WTC11 (cell line): ENCODE measurements at regions not wholly inside any gene's neighbourhood (a gene's known extent, or its start where the extent isn't known, plus 50 kb on each side); places are given as distances from the start of the nearest gene placed in this dataset.

Source experiments
- ATAC-seq: fragments of 200-7000 bp; cut with Tn5 transposase; 2 replicates; pipeline ENCODE4 v1.10.0; 2021; ENCODE audit warnings: mild to moderate bottlenecking, moderate library complexity
- CTCF ChIA-PET: fragments of 300-600 bp; sonication (Branson Sonifier 250); formaldehyde crosslinking; loops from one replicate; lab custom pipeline; 2021; ENCODE audit warnings: antibody characterized with exemption; lab: Charles Lee
- POLR2A ChIA-PET: fragments of 350-600 bp; sonication (Branson Sonifier 250); formaldehyde crosslinking; loops from one replicate; lab custom pipeline; 2021; ENCODE audit warnings: antibody characterized with exemption; lab: Charles Lee
- DNase-seq: peaks from one replicate; pipeline ENCODE4 v3.0.0; 2021; ENCODE audit warnings: low spot score
- H3K27ac Mint-ChIP-seq: 2 replicates; pipeline ENCODE4 v1.8.0; 2021; ENCODE audit warnings: mixed read lengths
- H3K27me3 Mint-ChIP-seq: 2 replicates; pipeline ENCODE4 v1.8.0; 2021; ENCODE audit warnings: low read depth, mild to moderate bottlenecking, moderate library complexity, mixed read lengths
- H3K36me3 Mint-ChIP-seq: 2 replicates; pipeline ENCODE4 v1.8.0; 2021; ENCODE audit warnings: mixed read lengths
- H3K4me1 Mint-ChIP-seq: 2 replicates; pipeline ENCODE4 v1.8.0; 2022; ENCODE audit warnings: mixed read lengths
- H3K4me3 Mint-ChIP-seq: 2 replicates; pipeline ENCODE4 v1.8.0; 2021; ENCODE audit warnings: mild to moderate bottlenecking, moderate library complexity, mixed read lengths
- H3K9me3 Mint-ChIP-seq: 2 replicates; pipeline ENCODE4 v1.8.0; 2021; ENCODE audit warnings: mixed read lengths
- ARID4B ChIP-seq: sonication (generic); formaldehyde crosslinking; IDR thresholded peaks from 2 replicates; pipeline ENCODE4 v1.8.0; 2023; ENCODE audit warnings: missing genetic modification reagents, mild to moderate bottlenecking, borderline replicate concordance
- ATF2 ChIP-seq: sonication (generic); formaldehyde crosslinking; IDR thresholded peaks from 2 replicates; pipeline ENCODE4 v1.8.1; 2022; ENCODE audit warnings: low read depth, missing genetic modification reagents, borderline replicate concordance
- ATF3 ChIP-seq: sonication (generic); formaldehyde crosslinking; conservative IDR thresholded peaks from 2 replicates; pipeline ENCODE4 v1.8.1; 2022; ENCODE audit warnings: mild to moderate bottlenecking, missing genetic modification reagents
- CDX4 ChIP-seq: fragments of 250-450 bp; sonication (Bioruptor Pico); IDR thresholded peaks from 2 replicates; pipeline ENCODE4 v1.9.0; 2021; ENCODE audit warnings: moderate library complexity, mild to moderate bottlenecking, inconsistent platforms, borderline replicate concordance
- E2F1 ChIP-seq: sonication (generic); formaldehyde crosslinking; IDR thresholded peaks from 2 replicates; pipeline ENCODE4 v1.8.0; 2022; ENCODE audit warnings: mild to moderate bottlenecking, missing genetic modification reagents
- GABPB1 ChIP-seq: sonication (generic); formaldehyde crosslinking; IDR thresholded peaks from 2 replicates; pipeline ENCODE4 v1.8.1; 2023; ENCODE audit warnings: mild to moderate bottlenecking, missing genetic modification reagents
- GRHL2 ChIP-seq: fragments of 250-450 bp; sonication (Bioruptor Pico); IDR thresholded peaks from 2 replicates; pipeline ENCODE4 v1.8.0; 2022; ENCODE audit warnings: mild to moderate bottlenecking, moderate library complexity; ENCODE audit not compliant: insufficient replicate concordance, severe bottlenecking
- HMGXB4 ChIP-seq: sonication (generic); formaldehyde crosslinking; IDR thresholded peaks from 2 replicates; pipeline ENCODE4 v1.8.1; 2023; ENCODE audit warnings: mild to moderate bottlenecking, moderate library complexity, missing genetic modification reagents
- IRF2 ChIP-seq: sonication (generic); formaldehyde crosslinking; IDR thresholded peaks from 2 replicates; pipeline ENCODE4 v1.8.0; 2022; ENCODE audit warnings: low read depth, missing genetic modification reagents, borderline replicate concordance
- MLX ChIP-seq: sonication (generic); formaldehyde crosslinking; IDR thresholded peaks from 2 replicates; pipeline ENCODE4 v1.8.1; 2023; ENCODE audit warnings: mild to moderate bottlenecking, missing genetic modification reagents, moderate library complexity
- MXD4 ChIP-seq: fragments of 250-450 bp; sonication (Bioruptor Pico); IDR thresholded peaks from 2 replicates; pipeline ENCODE4 v1.8.0; 2021; ENCODE audit warnings: mild to moderate bottlenecking, moderate library complexity, borderline replicate concordance
- NFATC4 ChIP-seq: fragments of 250-450 bp; sonication (Bioruptor Pico); IDR thresholded peaks from 2 replicates; pipeline ENCODE4 v1.9.0; 2021; ENCODE audit warnings: mild to moderate bottlenecking
- NFE2L1 ChIP-seq: sonication (generic); formaldehyde crosslinking; IDR thresholded peaks from 2 replicates; pipeline ENCODE4 v1.8.1; 2023; ENCODE audit warnings: missing genetic modification reagents
- RORB ChIP-seq: fragments of 250-450 bp; sonication (Bioruptor Pico); IDR thresholded peaks from 2 replicates; pipeline ENCODE4 v1.9.0; 2021; ENCODE audit warnings: mild to moderate bottlenecking
- STAT6 ChIP-seq: sonication (generic); formaldehyde crosslinking; conservative IDR thresholded peaks from 2 replicates; pipeline ENCODE4 v1.8.1; 2023; ENCODE audit warnings: mild to moderate bottlenecking, low read depth, missing genetic modification reagents, moderate library complexity
- ZNF121 ChIP-seq: sonication (generic); formaldehyde crosslinking; IDR thresholded peaks from 2 replicates; pipeline ENCODE4 v1.8.0; 2023; ENCODE audit warnings: missing genetic modification reagents
- ZNF416 ChIP-seq: fragments of 250-450 bp; sonication (Bioruptor Pico); IDR thresholded peaks from 2 replicates; pipeline ENCODE4 v1.9.0; 2021; ENCODE audit warnings: mild to moderate bottlenecking, inconsistent platforms
- ZNF425 ChIP-seq: fragments of 250-450 bp; sonication (Bioruptor Pico); conservative IDR thresholded peaks from 2 replicates; pipeline ENCODE4 v1.9.0; 2021; ENCODE audit warnings: mild to moderate bottlenecking

GRCh38 chr5:29321591-29321990 lies 1871.9 kb upstream of the CDH6 start (continued):
- no peak for TF ChIP-seq STAT6 (CRISPR knock-in tag)
- no peak for TF ChIP-seq HMGXB4 (CRISPR knock-in tag)
- TF ChIP-seq ZNF121 (CRISPR knock-in tag): no peak
- TF ChIP-seq MXD4 (CRISPR knock-in tag): no peak

GRCh38 chr5:29309359-29309758 lies 1884.1 kb upstream of the CDH6 start:
- CTCF ChIA-PET: no interaction called here
- Mint-ChIP-seq H3K9me3 (peaks cover 8% of the 10 kb centered on the region), H3K27me3 (no peaks in the 10 kb centered on the region), H3K4me3 (no peak overlapping the region), H3K36me3 (peaks cover 4% of the 10 kb centered on the region; the same call in 1 of the 2 replicates), H3K27ac (no peak overlapping the region), H3K4me1 (no peaks in the 10 kb centered on the region)
- POLR2A ChIA-PET: no interaction called here
- ATAC-seq: no peak
- no peak for DNase-seq
- TF ChIP-seq ATF3 (no peak), NFE2L1 (CRISPR knock-in tag) (no peak), IRF2 (CRISPR knock-in tag) (no peak), ATF2 (CRISPR knock-in tag) (no peak), GRHL2 (CRISPR knock-in tag) (no peak), ZNF416 (no peak), NFATC4 (CRISPR knock-in tag) (no peak), MLX (no peak), ARID4B (CRISPR knock-in tag) (no peak), ZNF425 (CRISPR knock-in tag) (no peak), CDX4 (no peak), E2F1 (no peak), RORB (no peak), GABPB1 (CRISPR knock-in tag) (no peak)
